Neural progenitor cell (in vitro differentiated cells): ENCODE measurements at regions not wholly inside any gene's neighbourhood (a gene's known extent, or its start where the extent isn't known, plus 50 kb on each side); places are given as distances from the start of the nearest gene placed in this dataset.

ENCODE experiments used
- DNase-seq: peaks from one replicate; pipeline ENCODE4 v3.0.0-alpha.2; 2016; ENCODE audit warnings: low spot score
- H2AFZ ChIP-seq: fragments of 200-600 bp; sonication (generic); replicated peaks from 2 replicates; pipeline ENCODE4 v1.6.1; 2016; ENCODE audit warnings: antibody characterized with exemption
- H3F3A ChIP-seq: fragments of 200-600 bp; sonication (generic); 2 replicates; pipeline ENCODE4 v1.6.1; 2016; ENCODE audit warnings: antibody characterized with exemption, low read depth
- H3K27ac ChIP-seq: fragments of 200-600 bp; sonication (generic); 2 replicates; pipeline ENCODE4 v1.5.1; 2016; ENCODE audit warnings: mild to moderate bottlenecking
- H3K27me3 ChIP-seq: fragments of 200-600 bp; sonication (generic); 2 replicates; pipeline ENCODE4 v1.6.1; 2016; ENCODE audit warnings: mild to moderate bottlenecking, moderate library complexity
- H3K36me3 ChIP-seq: fragments of 200-600 bp; sonication (generic); 2 replicates; pipeline ENCODE4 v1.5.1; 2016
- H3K4me1 ChIP-seq: fragments of 200-600 bp; sonication (generic); 2 replicates; pipeline ENCODE4 v1.6.1; 2016; ENCODE audit warnings: mixed run types
- H3K4me2 ChIP-seq: fragments of 200-600 bp; sonication (generic); 2 replicates; pipeline ENCODE4 v1.6.1; 2016
- H3K4me3 ChIP-seq: fragments of 200-600 bp; sonication (generic); 2 replicates; pipeline ENCODE4 v1.5.1; 2016
- H3K79me2 ChIP-seq: fragments of 200-600 bp; sonication (generic); 2 replicates; pipeline ENCODE4 v1.6.1; 2016; ENCODE audit warnings: low read depth
- H3K9ac ChIP-seq: fragments of 200-600 bp; sonication (generic); 2 replicates; pipeline ENCODE4 v1.6.1; 2016
- H3K9me3 ChIP-seq: fragments of 200-600 bp; sonication (generic); 2 replicates; pipeline ENCODE4 v1.5.1; 2016; ENCODE audit warnings: low read depth
- H4K20me1 ChIP-seq: fragments of 200-600 bp; sonication (generic); 2 replicates; pipeline ENCODE4 v1.6.1; 2016; ENCODE audit warnings: low read depth
- H3K27ac Mint-ChIP-seq: 3 replicates; pipeline ENCODE4 v1.8.0; 2021; ENCODE audit warnings: mixed read lengths
- H3K27me3 Mint-ChIP-seq: 2 replicates; pipeline ENCODE4 v1.8.0; 2022; ENCODE audit warnings: low read depth, mild to moderate bottlenecking, inconsistent platforms, moderate library complexity, mixed read lengths; ENCODE audit not compliant: insufficient read depth
- H3K36me3 Mint-ChIP-seq: 3 replicates; pipeline ENCODE4 v1.8.0; 2021; ENCODE audit warnings: mixed read lengths
- H3K4me1 Mint-ChIP-seq: 3 replicates; pipeline ENCODE4 v1.8.0; 2021; ENCODE audit warnings: mixed read lengths
- H3K4me3 Mint-ChIP-seq: 3 replicates; pipeline ENCODE4 v1.8.0; 2021; ENCODE audit warnings: mild to moderate bottlenecking, moderate library complexity, mixed read lengths
- H3K9me3 Mint-ChIP-seq: 3 replicates; pipeline ENCODE4 v1.8.0; 2020; ENCODE audit warnings: mixed read lengths
- CTCF ChIP-seq: fragments of 200-600 bp; sonication (generic); IDR thresholded peaks from 2 replicates; pipeline ENCODE4 v1.5.1; 2017; ENCODE audit warnings: antibody characterized with exemption, mild to moderate bottlenecking
- EZH2 ChIP-seq: fragments of 200-600 bp; sonication (generic); IDR thresholded peaks from 2 replicates; pipeline ENCODE4 v1.6.1; 2017; ENCODE audit warnings: antibody characterized with exemption, mild to moderate bottlenecking, moderate library complexity
- EZH2phosphoT487 ChIP-seq: fragments of 200-600 bp; sonication (generic); IDR thresholded peaks from 2 replicates; pipeline ENCODE4 v1.6.1; 2017; ENCODE audit warnings: antibody characterized with exemption

DNA sequence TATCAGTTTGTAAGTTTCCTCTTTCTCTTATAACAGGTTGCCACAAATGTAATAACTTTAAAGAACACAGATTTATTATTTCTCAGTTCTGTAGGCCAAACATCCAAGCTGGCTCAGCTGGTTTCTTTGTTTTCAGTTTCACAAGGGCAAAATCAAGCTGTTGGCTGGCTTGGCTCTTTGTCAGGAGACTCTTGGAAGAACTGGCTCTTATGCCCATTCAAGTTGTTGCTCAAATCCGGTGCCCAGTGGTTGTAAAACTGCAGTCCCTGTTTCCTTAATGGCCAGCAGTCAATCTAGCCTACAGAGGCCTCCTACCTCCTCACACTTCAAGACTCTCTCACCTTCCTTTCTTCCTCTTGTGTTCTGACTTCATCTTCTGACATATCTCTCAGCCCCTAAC, 1171.0 kb downstream of the MRPL39 start:
- no peak overlapping the region for H3K4me3 Mint-ChIP-seq
- H4K20me1 ChIP-seq: no peaks in the 10 kb centered on the region

GRCh38 chr21:24428591-24429199, 1178.6 kb downstream of the MRPL39 start:
- Mint-ChIP-seq H3K27ac (no peak overlapping the region), H3K4me3 (no peak overlapping the region), H3K27me3 (peaks cover 5% of the 10 kb centered on the region), H3K36me3 (no peaks in the 10 kb centered on the region), H3K9me3 (peaks cover 4% of the 10 kb centered on the region), H3K4me1 (no peaks in the 10 kb centered on the region)
- no peak for TF ChIP-seq CTCF
- TF ChIP-seq EZH2phosphoT487: no peak
- TF ChIP-seq EZH2: no peak
- H3K36me3 ChIP-seq: no peaks in the 10 kb centered on the region
- H3K27me3 ChIP-seq: no peaks in the 10 kb centered on the region
- no peak overlapping the region for H2AFZ ChIP-seq
- no peaks in the 10 kb centered on the region for H3K4me1 ChIP-seq
- H3K79me2 ChIP-seq: no peaks in the 10 kb centered on the region
- no peak overlapping the region for H3K4me3 ChIP-seq
- H3F3A ChIP-seq: no peaks in the 10 kb centered on the region
- peaks cover 33% of the 10 kb centered on the region for H3K9me3 ChIP-seq
- no peak overlapping the region for H3K4me2 ChIP-seq
- no peak overlapping the region for H3K27ac ChIP-seq
- no peaks in the 10 kb centered on the region for H4K20me1 ChIP-seq
- no peak overlapping the region for H3K9ac ChIP-seq
- DNase-seq: no peak

More for the DNA sequence above, 1171.0 kb downstream of the MRPL39 start:
- Mint-ChIP-seq H3K27ac (no peak overlapping the region), H3K36me3 (no peaks in the 10 kb centered on the region), H3K9me3 (peaks cover 8% of the 10 kb centered on the region), H3K27me3 (peaks cover 2% of the 10 kb centered on the region), H3K4me1 (no peaks in the 10 kb centered on the region)
- DNase-seq: no peak
- Histone ChIP-seq H3K27me3 (no peaks in the 10 kb centered on the region), H2AFZ (no peak overlapping the region), H3K27ac (no peak overlapping the region), H3K36me3 (no peaks in the 10 kb centered on the region), H3K4me1 (no peaks in the 10 kb centered on the region), H3K9ac (no peak overlapping the region), H3F3A (no peaks in the 10 kb centered on the region), H3K4me3 (no peak overlapping the region), H3K9me3 (peaks cover 20% of the 10 kb centered on the region), H3K79me2 (no peaks in the 10 kb centered on the region), H3K4me2 (no peak overlapping the region)
- TF ChIP-seq EZH2phosphoT487 (no peak), EZH2 (no peak), CTCF (no peak)

GRCh38 chr21:24424776-24425175, 1182.5 kb downstream of the MRPL39 start:
- H3K9ac ChIP-seq: no peak overlapping the region
- peaks cover 7% of the 10 kb centered on the region for H3K9me3 Mint-ChIP-seq
- no peak overlapping the region for H3K27ac ChIP-seq
- H3K27me3 ChIP-seq: no peaks in the 10 kb centered on the region
- no peak overlapping the region for H3K4me3 ChIP-seq
- H3K9me3 ChIP-seq: peaks cover 35% of the 10 kb centered on the region
- H3K27me3 Mint-ChIP-seq: peaks cover 5% of the 10 kb centered on the region
- no peaks in the 10 kb centered on the region for H3K36me3 ChIP-seq
- H3K4me1 Mint-ChIP-seq: no peaks in the 10 kb centered on the region
- H2AFZ ChIP-seq: no peak overlapping the region
- no peaks in the 10 kb centered on the region for H4K20me1 ChIP-seq
- TF ChIP-seq EZH2 (no peak), EZH2phosphoT487 (no peak), CTCF (no peak)
- DNase-seq: no peak
- H3K36me3 Mint-ChIP-seq: no peaks in the 10 kb centered on the region
- no peaks in the 10 kb centered on the region for H3K79me2 ChIP-seq
- H3K4me2 ChIP-seq: no peak overlapping the region
- H3K4me3 Mint-ChIP-seq: no peak overlapping the region
- no peaks in the 10 kb centered on the region for H3F3A ChIP-seq
- no peaks in the 10 kb centered on the region for H3K4me1 ChIP-seq
- no peak overlapping the region for H3K27ac Mint-ChIP-seq
